Stimulated activated CD8-positive, alpha-beta memory T cell treated with anti-CD3 and anti-CD28 coated beads, Interleukin-15, amount 100 ng/mL, for 1 hour (primary cell): ENCODE measurements at regions not wholly inside any gene's neighbourhood (a gene's known extent, or its start where the extent isn't known, plus 50 kb on each side); places are given as distances from the start of the nearest gene placed in this dataset.

ENCODE experiments used
- DNase-seq: peaks from one replicate; pipeline ENCODE4 v3.0.0-alpha.2; 2020; ENCODE audit warnings: low read depth

GRCh38 chr5:54852007-54852406 lies 133.4 kb downstream of the ESM1 start:
- no peak for DNase-seq

DNA sequence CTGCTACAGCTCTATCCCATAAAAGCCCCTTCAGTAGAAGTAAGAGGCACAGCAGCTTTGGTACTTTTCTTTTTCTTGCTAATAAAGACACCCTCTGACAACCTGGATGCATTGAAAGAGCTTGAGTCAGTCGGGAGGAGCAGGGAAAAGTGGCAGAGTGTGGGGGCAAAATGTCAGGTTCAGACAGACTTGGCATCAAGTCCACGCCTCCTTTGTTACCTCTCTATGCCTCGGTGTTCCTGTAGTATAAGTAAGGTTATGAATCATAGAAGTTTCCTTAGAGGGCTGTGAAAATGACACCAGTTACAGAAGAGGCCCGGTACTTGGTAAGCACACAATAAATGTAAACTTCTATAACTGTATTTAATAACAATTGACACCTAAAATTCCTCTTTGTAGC lies 133.9 kb downstream of the ESM1 start:
- no peak for DNase-seq

- DNase-seq: no peak
Measured at GRCh38 chr5:54848581-54848980, 136.8 kb downstream of the ESM1 start.

DNA sequence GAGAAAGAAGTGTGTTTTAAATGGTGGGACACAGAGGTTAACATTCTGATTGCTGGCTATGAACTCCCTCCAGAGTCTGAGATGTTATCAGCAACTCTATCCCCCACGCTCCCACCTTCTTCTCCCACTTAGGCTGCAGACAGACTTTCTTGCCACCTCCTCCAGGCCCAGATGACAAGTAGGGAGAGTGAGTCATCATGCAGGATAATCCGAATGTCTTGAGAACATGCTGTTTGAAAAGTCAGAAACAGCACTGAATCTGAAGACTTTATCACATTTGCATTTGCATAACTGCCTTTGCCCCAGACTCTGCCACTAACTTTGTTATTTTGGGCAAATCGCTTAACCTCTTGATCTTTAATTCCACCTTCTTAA lies 139.8 kb downstream of the ESM1 start:
- no peak for DNase-seq

GRCh38 chr5:54844905-54845566 lies 140.4 kb downstream of the ESM1 start:
- DNase-seq: no peak

- no peak for DNase-seq
Measured at GRCh38 chr5:54844266-54844665, 141.1 kb downstream of the ESM1 start.

DNA sequence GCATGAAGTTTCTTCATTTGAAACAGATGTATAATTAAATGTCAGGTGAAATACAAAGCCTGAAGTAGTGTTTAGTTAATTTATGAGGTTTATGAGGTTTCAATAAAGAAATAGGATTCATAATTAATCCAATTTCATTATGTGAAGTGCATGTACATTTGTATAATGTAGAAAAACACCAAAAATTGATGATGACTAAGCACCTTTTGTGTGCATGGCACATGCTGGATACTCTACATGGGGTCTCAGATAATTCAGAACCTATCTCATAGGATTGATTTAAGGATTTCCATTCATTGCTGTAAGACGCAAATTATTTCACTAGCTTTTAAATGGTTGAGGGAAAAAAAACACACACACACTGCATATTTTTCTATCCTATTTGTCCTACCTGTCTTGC lies 143.9 kb downstream of the ESM1 start:
- no peak for DNase-seq

- DNase-seq: no peak
Measured at GRCh38 chr5:54838843-54839242, 146.6 kb downstream of the ESM1 start.

- no peak for DNase-seq
Measured at GRCh38 chr5:54837981-54838380, 147.4 kb downstream of the ESM1 start.

DNA sequence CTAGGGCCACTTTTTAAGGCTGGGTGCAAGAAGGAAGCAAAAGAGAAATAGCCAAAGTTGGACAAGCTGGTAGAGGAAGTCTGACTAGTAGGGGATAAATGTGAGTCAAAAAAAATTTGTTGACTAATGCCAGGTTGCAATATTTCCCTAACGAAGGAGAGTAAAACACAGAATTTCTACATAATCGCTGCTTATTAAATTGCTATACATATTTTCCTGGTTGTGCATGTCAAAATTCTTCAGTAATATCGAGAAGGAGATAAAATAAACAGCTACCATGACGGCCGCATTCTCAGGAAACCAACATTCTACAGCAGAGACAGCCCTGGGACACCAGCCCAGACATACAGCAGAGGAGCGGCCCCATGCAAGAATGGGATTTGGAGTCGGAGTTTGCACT lies 148.3 kb downstream of the ESM1 start:
- DNase-seq: no peak

DNA sequence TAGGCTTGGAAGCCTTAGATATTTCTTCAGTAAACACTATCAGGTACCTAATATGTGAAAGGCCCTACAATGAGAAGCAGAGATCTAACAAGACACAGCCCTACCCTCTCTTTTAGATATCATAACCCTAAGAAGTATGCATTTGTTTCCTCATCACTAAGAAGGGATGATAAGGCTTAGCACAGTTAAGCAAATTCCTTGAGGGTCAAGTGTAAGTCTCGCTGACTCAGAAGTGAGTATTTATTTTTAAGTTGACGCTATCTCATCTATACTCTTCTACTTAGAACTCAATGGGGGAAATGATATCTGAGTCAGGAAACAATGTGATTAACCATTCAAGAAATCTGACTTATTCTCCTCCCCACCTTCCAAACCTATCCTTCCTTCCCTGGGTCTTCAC lies 149.7 kb downstream of the ESM1 start:
- DNase-seq: no peak

DNA sequence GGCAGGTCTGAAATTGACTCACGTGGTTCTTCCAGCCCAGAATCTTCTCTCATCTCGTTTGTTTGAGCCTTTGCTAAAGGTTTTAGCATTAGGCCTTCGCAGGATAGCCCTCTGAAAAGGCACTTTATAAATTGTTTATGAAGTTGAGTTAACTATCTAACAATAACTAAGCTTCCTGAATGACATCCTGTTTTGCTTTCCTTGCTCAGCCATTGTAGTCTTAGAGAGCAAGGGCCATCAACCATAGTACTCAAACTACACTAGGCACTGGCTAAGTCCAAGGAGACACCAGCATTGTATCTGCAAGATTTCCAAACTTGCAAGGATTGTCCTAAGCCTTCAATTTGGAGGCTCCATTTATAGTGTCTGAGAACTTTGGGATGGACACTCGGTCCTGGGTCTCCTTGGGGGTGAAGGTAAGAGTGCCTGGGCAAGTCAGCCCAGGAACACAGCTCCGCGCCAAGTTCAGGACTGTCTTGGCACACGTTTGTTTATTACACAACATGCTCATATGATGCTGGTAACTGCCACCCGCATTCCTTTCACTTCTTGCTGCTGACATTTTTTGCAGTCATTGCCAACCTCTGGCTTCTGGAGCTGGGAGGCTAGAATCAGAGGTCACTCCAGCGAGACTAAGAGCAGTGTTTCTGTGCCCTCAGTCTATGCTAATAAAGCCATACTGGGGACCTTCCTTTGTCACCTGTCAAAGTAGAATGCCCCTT lies 151.1 kb downstream of the ESM1 start:
- no peak for DNase-seq

DNA sequence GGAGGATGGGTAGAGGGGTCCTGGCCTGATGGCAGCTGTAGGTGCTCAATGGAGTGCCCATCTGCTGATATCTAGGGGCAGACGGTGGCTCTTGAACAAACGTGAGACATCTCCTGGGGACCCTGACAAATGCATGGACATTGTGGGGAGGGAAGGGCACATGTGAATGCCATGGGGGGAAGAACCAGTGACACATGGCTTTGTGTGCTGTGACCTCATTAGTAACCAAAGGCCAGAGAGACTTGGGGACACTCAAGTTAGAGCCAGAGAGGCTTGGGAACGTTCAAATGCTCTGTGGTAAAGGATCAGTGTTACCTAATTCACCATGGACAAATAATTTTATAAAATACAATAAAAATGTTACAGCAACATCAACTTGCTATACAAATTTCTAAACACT lies 151.8 kb downstream of the ESM1 start:
- DNase-seq: no peak

DNA sequence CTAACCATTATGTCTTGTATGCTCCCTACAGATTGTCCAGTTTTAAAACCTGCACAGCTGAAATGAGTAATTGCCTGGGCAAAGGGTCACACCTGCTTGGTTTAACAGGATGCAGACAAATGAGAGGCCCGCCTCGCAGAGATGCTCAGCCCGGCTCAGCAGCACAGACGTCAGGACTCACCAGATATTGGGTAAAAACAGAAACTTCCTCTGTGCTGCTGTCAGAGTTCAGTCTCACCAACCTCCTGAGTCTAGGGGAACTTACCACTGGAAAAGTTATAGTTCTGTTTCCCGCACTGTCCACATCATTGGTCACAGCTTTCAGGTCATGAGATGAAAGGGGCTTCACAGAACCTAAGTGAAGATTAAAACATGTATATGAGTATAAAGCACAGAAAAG lies 152.5 kb downstream of the ESM1 start:
- no peak for DNase-seq

GRCh38 chr5:54832045-54832444 lies 153.3 kb downstream of the ESM1 start:
- DNase-seq: no peak

GRCh38 chr5:54831233-54831632 lies 154.2 kb downstream of the ESM1 start:
- no peak for DNase-seq

- no peak for DNase-seq
Measured at GRCh38 chr5:54829676-54830535, 155.5 kb downstream of the ESM1 start.

DNA sequence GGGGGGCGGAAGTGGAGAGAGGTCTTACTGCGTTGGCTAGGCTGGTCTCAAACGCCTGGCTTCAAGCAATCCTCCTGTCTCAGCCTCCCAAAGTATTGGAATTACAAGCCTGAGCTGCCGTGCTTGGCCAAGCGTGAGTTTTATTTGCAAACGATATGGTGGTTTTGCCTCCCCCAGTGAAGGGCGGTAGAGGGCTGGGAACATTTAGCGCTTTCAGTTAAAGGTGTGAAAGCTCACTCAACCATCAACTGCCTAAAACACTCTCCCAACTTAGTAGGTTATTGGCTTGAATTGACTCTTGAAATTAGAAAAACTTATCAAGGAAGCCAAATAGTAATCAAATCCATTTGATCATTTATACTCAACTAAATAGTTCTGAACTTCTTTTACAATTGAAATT lies 156.3 kb downstream of the ESM1 start:
- no peak for DNase-seq

GRCh38 chr5:54828151-54828550 lies 157.2 kb downstream of the ESM1 start:
- no peak for DNase-seq

GRCh38 chr5:54825005-54825404 lies 160.4 kb downstream of the ESM1 start:
- no peak for DNase-seq

GRCh38 chr5:54823006-54823405 lies 162.4 kb downstream of the ESM1 start:
- DNase-seq: no peak

DNA sequence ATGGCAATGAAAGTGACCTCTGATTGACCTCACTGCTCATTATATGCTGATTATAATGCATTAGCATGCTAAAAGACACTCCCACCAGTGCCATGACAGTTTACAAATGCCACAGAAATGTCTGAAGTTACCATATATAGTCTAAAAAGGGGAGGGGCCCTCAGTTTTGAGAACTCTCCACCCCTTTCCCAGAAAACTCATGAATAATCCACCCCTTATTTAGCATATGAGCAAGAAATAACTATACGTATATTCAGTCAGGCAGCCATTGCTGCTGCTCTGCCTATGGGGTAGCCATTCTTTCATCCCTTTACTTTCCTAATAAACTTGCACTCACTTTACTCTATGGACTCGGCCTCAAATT lies 163.1 kb downstream of the ESM1 start:
- no peak for DNase-seq
